ENCODE measurements at regions not wholly inside any gene's neighbourhood (a gene's known extent, or its start where the extent isn't known, plus 50 kb on each side); places are given as distances from the start of the nearest gene placed in this dataset.
A peak's percentile ranks its signal among the peaks of the same experiment; 100 is the strongest.

GRCh38 chr9:120117081-120117480 lies 462.9 kb downstream of the CDK5RAP2 start:
- no peak for DNase-seq (ENCODE audit: insufficient read length, low spot score)
- FAIRE-seq, result no peak
- TF ChIP-seq CTCF (IDR thresholded peaks at IDR 0.05; ENCODE audit: insufficient read depth, missing control alignments), result no peak

- no peak for TF ChIP-seq CTCF (IDR thresholded peaks at IDR 0.05; ENCODE audit: insufficient read depth, missing control alignments)
- DNase-seq (ENCODE audit: insufficient read length, low spot score) (no peak), FAIRE-seq (no peak)
Observed at GRCh38 chr9:120110520-120110919, 469.4 kb downstream of the CDK5RAP2 start.

- TF ChIP-seq CTCF (IDR thresholded peaks at IDR 0.05; ENCODE audit: insufficient read depth, missing control alignments), result peak; percentile 23
- DNase-seq (ENCODE audit: insufficient read length, low spot score) (no peak), FAIRE-seq (no peak)
Observed at GRCh38 chr9:120109242-120109641, 470.7 kb downstream of the CDK5RAP2 start.

DNA sequence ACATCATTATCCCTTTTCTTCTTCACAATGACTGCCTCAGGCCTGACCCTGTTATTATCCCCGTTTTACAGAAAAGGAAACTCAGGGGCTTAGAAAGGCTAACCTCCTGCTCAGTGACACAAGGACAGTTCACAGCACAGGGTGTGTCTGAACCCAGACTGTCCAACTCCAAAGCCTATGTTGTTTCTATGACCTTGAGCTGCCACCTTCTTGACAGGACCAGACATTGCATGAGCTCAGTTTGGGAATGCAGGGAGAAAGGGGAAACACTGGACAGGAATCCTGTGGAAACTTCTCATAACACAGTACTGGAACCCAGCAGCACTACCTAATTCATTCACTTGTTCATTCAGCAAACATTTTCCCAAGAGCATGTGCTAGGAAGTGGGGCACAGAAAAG lies 472.8 kb downstream of the CDK5RAP2 start:
- FAIRE-seq (no peak), DNase-seq (ENCODE audit: insufficient read length, low spot score) (no peak)
- no peak for TF ChIP-seq CTCF (IDR thresholded peaks at IDR 0.05; ENCODE audit: insufficient read depth, missing control alignments)

GRCh38 chr9:120104771-120105170 lies 475.2 kb downstream of the CDK5RAP2 start:
- FAIRE-seq (no peak), DNase-seq (ENCODE audit: insufficient read length, low spot score) (no peak)
- no peak for TF ChIP-seq CTCF (IDR thresholded peaks at IDR 0.05; ENCODE audit: insufficient read depth, missing control alignments)

- FAIRE-seq (no peak), DNase-seq (ENCODE audit: insufficient read length, low spot score) (no peak)
- no peak for TF ChIP-seq CTCF (IDR thresholded peaks at IDR 0.05; ENCODE audit: insufficient read depth, missing control alignments)
Observed at GRCh38 chr9:120100595-120100994, 479.4 kb downstream of the CDK5RAP2 start.

GRCh38 chr9:120099065-120099464 lies 480.9 kb downstream of the CDK5RAP2 start:
- DNase-seq (ENCODE audit: insufficient read length, low spot score) (no peak), FAIRE-seq (no peak)
- no peak for TF ChIP-seq CTCF (IDR thresholded peaks at IDR 0.05; ENCODE audit: insufficient read depth, missing control alignments)

Measured in D721Med (cell line).